ENCODE measurements at regions not wholly inside any gene's neighbourhood (a gene's known extent, or its start where the extent isn't known, plus 50 kb on each side); places are given as distances from the start of the nearest gene placed in this dataset.
A peak's percentile ranks its signal among the peaks of the same experiment; 100 is the strongest.
"Not testable (repeated sequence)": the region's sequence is repeated elsewhere in the genome, so short reads cannot be mapped to it uniquely, and the experiment has no call there.

DNA sequence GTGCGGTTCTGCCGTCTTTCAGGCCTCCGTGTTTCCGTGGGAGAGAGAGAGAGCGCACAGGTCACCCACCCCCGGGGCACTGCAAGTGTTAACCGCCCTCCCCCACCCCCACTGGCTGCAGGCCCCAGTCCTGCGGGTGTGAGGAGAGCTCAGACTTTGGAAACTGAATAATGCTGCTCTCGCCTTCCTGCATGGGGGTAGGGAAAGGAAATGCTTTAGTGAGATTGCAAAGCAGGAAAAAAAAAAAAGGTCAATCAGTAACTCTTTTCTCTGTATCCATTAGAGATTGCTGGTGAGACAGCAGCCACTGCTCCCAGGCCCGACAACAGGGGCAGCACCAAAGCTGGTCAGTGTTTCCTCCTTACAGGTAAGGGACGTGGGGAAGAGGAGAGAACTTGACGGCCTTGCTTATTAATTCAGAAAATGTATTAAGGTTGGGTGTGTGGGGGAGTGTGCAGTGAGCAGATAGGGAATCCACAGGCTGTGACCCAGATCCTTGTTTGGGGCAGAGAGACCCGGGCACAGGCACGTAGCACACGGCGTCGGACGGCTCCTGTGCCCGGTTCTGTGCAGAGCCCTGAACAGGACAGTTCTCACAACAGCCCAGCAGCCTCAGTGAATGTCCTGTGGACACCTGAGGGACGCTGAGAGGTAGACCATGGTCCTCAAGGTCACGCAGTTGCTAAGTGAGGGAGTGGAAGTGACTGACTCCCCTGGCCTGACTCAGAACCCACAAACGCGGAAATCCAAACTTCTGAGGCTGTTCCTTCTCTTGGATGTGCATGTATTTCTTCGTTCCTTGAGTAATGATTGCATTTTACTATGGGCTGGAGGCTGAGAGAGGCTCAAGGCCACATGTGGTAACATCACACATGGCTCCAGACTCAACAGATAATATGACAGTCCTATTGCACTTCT is 156.5 kb downstream of the FOXL1 start:
- Mint-ChIP-seq H3K27ac (no peak overlapping the region), H3K4me1 (peaks cover 85% of the 10 kb centered on the region), H3K4me3 (peak overlapping the region; percentile 56), H3K27me3 (ENCODE audit: low read depth, poor library complexity) (peaks cover 71% of the 10 kb centered on the region), H3K9me3 (peaks cover 24% of the 10 kb centered on the region), H3K36me3 (ENCODE audit: low read depth) (peaks cover 12% of the 10 kb centered on the region)
- DNase-seq = no peak
- TF ChIP-seq, protein P1, sequence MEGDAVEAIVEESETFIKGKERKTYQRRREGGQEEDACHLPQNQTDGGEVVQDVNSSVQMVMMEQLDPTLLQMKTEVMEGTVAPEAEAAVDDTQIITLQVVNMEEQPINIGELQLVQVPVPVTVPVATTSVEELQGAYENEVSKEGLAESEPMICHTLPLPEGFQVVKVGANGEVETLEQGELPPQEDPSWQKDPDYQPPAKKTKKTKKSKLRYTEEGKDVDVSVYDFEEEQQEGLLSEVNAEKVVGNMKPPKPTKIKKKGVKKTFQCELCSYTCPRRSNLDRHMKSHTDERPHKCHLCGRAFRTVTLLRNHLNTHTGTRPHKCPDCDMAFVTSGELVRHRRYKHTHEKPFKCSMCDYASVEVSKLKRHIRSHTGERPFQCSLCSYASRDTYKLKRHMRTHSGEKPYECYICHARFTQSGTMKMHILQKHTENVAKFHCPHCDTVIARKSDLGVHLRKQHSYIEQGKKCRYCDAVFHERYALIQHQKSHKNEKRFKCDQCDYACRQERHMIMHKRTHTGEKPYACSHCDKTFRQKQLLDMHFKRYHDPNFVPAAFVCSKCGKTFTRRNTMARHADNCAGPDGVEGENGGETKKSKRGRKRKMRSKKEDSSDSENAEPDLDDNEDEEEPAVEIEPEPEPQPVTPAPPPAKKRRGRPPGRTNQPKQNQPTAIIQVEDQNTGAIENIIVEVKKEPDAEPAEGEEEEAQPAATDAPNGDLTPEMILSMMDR (IDR thresholded peaks at IDR 0.05) = no peak

- H3K27me3 Mint-ChIP-seq (ENCODE audit: low read depth, poor library complexity) = peaks cover 62% of the 10 kb centered on the region
- H3K27ac Mint-ChIP-seq = no peak overlapping the region
- DNase-seq = no peak
- H3K9me3 Mint-ChIP-seq = peaks cover 27% of the 10 kb centered on the region
- H3K4me1 Mint-ChIP-seq = peaks cover 85% of the 10 kb centered on the region
- TF ChIP-seq, protein P1 (IDR thresholded peaks at IDR 0.05) = no peak
- H3K4me3 Mint-ChIP-seq = no peak overlapping the region
- peaks cover 12% of the 10 kb centered on the region for H3K36me3 Mint-ChIP-seq (ENCODE audit: low read depth)
These were observed 157.4 kb downstream of the FOXL1 start for GRCh38 chr16:86735727-86736126.

GRCh38 chr16:86736502-86736901 is 158.2 kb downstream of the FOXL1 start:
- Mint-ChIP-seq H3K9me3 (peaks cover 27% of the 10 kb centered on the region), H3K36me3 (ENCODE audit: low read depth) (peaks cover 12% of the 10 kb centered on the region), H3K4me3 (no peak overlapping the region), H3K4me1 (peaks cover 89% of the 10 kb centered on the region), H3K27ac (no peak overlapping the region), H3K27me3 (ENCODE audit: low read depth, poor library complexity) (peaks cover 54% of the 10 kb centered on the region)
- TF ChIP-seq, protein P1 (IDR thresholded peaks at IDR 0.05) = no peak
- no peak for DNase-seq

GRCh38 chr16:86737083-86737482 is 158.7 kb downstream of the FOXL1 start:
- TF ChIP-seq, protein P1 (IDR thresholded peaks at IDR 0.05) = no peak
- Mint-ChIP-seq H3K9me3 (peaks cover 27% of the 10 kb centered on the region), H3K4me3 (no peak overlapping the region), H3K27me3 (ENCODE audit: low read depth, poor library complexity) (peaks cover 48% of the 10 kb centered on the region), H3K36me3 (ENCODE audit: low read depth) (peaks cover 12% of the 10 kb centered on the region), H3K27ac (no peak overlapping the region), H3K4me1 (peaks cover 93% of the 10 kb centered on the region)
- DNase-seq = no peak

DNA sequence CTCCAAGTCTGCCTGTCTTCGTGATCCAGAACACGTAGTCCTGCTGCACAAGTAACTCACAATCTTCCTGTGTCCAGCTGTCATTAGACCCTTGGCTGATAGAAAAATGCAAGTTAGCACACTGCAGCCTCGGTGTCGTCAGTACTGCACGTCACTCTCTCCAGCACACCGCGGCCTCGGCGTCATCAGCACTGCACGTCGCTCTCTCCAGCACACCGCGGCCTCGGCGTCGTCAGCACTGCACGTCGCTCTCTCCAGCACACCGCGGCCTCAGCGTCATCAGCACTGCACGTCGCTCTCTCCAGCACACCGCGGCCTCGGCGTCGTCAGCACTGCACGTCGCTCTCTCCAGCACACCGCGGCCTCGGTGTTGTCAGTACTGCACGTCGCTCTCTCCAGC is 160.0 kb downstream of the FOXL1 start:
- not testable (repeated sequence) for DNase-seq, H3K4me3 Mint-ChIP-seq, H3K27ac Mint-ChIP-seq
- peaks cover 27% of the 10 kb centered on the region for H3K9me3 Mint-ChIP-seq
- H3K4me1 Mint-ChIP-seq = peaks cover 92% of the 10 kb centered on the region
- H3K36me3 Mint-ChIP-seq (ENCODE audit: low read depth) = peaks cover 12% of the 10 kb centered on the region
- peaks cover 36% of the 10 kb centered on the region for H3K27me3 Mint-ChIP-seq (ENCODE audit: low read depth, poor library complexity)

GRCh38 chr16:86739178-86739577 is 160.8 kb downstream of the FOXL1 start:
- Mint-ChIP-seq H3K4me1 (peaks cover 88% of the 10 kb centered on the region), H3K27ac (no peak overlapping the region), H3K36me3 (ENCODE audit: low read depth) (peaks cover 12% of the 10 kb centered on the region), H3K9me3 (peaks cover 27% of the 10 kb centered on the region), H3K4me3 (no peak overlapping the region), H3K27me3 (ENCODE audit: low read depth, poor library complexity) (peaks cover 27% of the 10 kb centered on the region)
- TF ChIP-seq, protein P1 (IDR thresholded peaks at IDR 0.05) = no peak
- no peak for DNase-seq

Measured in nephron progenitor cell (in vitro differentiated cells).